ENCODE measurements at regions not wholly inside any gene's neighbourhood (a gene's known extent, or its start where the extent isn't known, plus 50 kb on each side); places are given as distances from the start of the nearest gene placed in this dataset.

DNA sequence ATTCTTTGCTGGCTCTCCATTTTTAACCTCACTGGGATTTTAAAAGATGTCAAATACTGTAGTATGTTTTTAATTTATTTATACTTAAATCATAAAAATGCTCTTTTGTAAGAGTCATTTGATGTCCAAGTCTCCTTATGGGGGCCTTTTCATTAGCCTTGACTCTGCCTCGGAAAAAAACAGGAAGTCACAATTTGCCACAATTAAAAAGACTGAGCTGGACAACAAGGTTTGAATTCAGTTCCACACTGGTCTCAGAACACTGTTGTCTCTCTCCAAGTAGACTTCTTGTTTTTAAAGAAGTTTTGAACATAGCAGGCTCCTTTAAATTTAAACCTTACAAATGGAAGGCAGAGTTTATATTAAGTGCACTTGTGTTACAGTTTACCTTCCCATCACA, 444.2 kb downstream of the ACTL7B start:
- ATAC-seq (no peak), DNase-seq (no peak)
- Histone ChIP-seq H3K9me3 (no peaks in the 10 kb centered on the region), H3K36me3 (no peaks in the 10 kb centered on the region), H3K4me3 (no peak overlapping the region), H3K4me1 (peaks cover 0 to 11% (median 0%) of the 10 kb centered on the region in 9 donors), H3K27ac (no peak overlapping the region), H3K27me3 (no peaks in the 10 kb centered on the region)
- WGBS, 2 donors: 61 to 65% methylated on average over 1 of the region's 1 CpG
- intact Hi-C loops (cut with DNase I): loop anchor here in 2 of 10 donors (10.0 kb wide), 2 partner anchors 57 to 153 kb away; no protein-coding TSS in a partner anchor
- TF ChIP-seq, protein P1, sequence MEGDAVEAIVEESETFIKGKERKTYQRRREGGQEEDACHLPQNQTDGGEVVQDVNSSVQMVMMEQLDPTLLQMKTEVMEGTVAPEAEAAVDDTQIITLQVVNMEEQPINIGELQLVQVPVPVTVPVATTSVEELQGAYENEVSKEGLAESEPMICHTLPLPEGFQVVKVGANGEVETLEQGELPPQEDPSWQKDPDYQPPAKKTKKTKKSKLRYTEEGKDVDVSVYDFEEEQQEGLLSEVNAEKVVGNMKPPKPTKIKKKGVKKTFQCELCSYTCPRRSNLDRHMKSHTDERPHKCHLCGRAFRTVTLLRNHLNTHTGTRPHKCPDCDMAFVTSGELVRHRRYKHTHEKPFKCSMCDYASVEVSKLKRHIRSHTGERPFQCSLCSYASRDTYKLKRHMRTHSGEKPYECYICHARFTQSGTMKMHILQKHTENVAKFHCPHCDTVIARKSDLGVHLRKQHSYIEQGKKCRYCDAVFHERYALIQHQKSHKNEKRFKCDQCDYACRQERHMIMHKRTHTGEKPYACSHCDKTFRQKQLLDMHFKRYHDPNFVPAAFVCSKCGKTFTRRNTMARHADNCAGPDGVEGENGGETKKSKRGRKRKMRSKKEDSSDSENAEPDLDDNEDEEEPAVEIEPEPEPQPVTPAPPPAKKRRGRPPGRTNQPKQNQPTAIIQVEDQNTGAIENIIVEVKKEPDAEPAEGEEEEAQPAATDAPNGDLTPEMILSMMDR (IDR thresholded peaks at IDR 0.05): no peak

DNA sequence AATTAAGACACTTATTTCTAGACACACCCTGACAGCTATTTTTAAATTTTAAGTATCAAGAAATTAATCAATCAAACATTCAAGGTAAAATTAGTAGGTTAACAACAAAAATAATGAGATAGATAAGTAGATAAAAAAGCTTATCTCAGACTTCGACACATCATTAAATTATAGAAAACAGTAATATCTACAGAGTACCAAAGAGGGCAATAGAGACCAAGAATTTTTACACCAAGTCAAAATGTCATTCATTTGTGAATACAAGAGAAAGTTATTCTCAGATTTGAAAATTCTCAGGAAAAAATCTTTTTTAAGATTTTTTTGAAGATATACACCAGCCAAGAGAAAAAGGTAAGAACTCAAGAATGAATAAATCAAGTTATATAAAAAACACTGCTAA, 445.6 kb downstream of the ACTL7B start:
- no peak for DNase-seq
- no peak for ATAC-seq
- WGBS, 2 donors: 76 to 78% methylated on average over 1 of the region's 1 CpG
- H3K27me3 ChIP-seq: no peaks in the 10 kb centered on the region
- H3K4me1 ChIP-seq: peaks cover 0 to 11% (median 0%) of the 10 kb centered on the region in 9 donors
- H3K9me3 ChIP-seq: no peaks in the 10 kb centered on the region
- H3K4me3 ChIP-seq: no peak overlapping the region
- no peak overlapping the region for H3K27ac ChIP-seq
- no peaks in the 10 kb centered on the region for H3K36me3 ChIP-seq
- TF ChIP-seq, protein P1 (IDR thresholded peaks at IDR 0.05): peak in 1 of 9 donors; percentile 10
- intact Hi-C loops (cut with DNase I): loop anchor here in 2 of 10 donors (10.0 kb wide), 2 partner anchors 55 to 155 kb away; no protein-coding TSS in a partner anchor

DNA sequence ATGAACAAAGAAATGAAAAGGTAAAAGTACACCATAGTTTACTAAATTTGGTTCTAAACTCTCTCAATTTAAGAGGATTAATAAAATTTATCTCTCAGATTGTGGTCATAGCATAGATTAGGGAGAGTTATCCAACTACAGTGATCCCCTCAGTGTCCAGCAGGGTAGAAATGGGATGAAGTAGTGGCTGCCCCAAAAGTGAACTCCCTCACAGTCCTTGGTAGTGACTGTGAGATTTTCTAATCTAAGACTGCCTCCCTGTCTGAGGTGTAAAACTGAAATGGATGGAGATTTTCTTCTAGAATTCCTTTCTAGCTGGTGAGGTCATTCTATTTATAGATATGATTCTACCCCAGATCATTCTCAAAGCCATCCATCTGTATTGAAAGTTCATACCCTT, 455.5 kb downstream of the ACTL7B start:
- TF ChIP-seq, protein P1 (IDR thresholded peaks at IDR 0.05): no peak
- Histone ChIP-seq H3K4me3 (no peak overlapping the region), H3K27ac (no peak overlapping the region), H3K4me1 (no peaks in the 10 kb centered on the region), H3K27me3 (no peaks in the 10 kb centered on the region), H3K36me3 (no peaks in the 10 kb centered on the region), H3K9me3 (peaks cover 0 to 7% (median 0%) of the 10 kb centered on the region in 11 donors)
- ATAC-seq: no peak
- intact Hi-C loops (cut with DNase I): no loop called here
- DNase-seq: no peak

DNA sequence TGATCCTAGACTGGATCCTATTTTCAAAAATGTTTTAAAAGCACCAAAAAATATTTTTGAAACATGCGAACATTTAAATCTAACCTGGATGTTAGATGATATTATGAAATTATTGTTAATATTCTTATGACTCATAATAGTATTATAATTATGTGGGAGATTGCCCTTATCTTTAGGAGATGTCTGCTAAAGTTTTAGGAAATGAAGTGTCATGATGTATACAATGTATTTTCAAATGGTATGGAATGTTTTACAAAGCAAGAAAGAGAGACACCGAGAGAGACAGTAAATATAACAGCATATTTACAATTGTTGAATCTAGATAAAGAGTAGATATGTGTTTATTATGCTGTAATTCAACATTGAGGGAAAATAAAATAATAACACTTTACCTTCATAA, 455.9 kb downstream of the ACTL7B start:
- H3K27ac ChIP-seq: no peak overlapping the region
- TF ChIP-seq, protein P1 (IDR thresholded peaks at IDR 0.05): no peak
- no peak overlapping the region for H3K4me3 ChIP-seq
- H3K27me3 ChIP-seq: no peaks in the 10 kb centered on the region
- 90 to 93% methylated on average over 2 of the region's 2 CpGs for WGBS, 2 donors
- DNase-seq (no peak), ATAC-seq (no peak)
- no peaks in the 10 kb centered on the region for H3K4me1 ChIP-seq
- peaks cover 0 to 7% (median 0%) of the 10 kb centered on the region in 11 donors for H3K9me3 ChIP-seq
- intact Hi-C loops (cut with DNase I): no loop called here
- no peaks in the 10 kb centered on the region for H3K36me3 ChIP-seq

All from heart right ventricle (tissue), 16 donors.